ENCODE measurements at regions not wholly inside any gene's neighbourhood (a gene's known extent, or its start where the extent isn't known, plus 50 kb on each side); places are given as distances from the start of the nearest gene placed in this dataset.

GRCh38 chr7:25780904-25781303, 371.1 kb upstream of the NFE2L3 start:
- no TSS peak for BruUV-seq (replicated peaks)
- H3K4me1 ChIP-seq (ENCODE audit: control insufficient read depth in 1 of 2, insufficient read depth in 2 of 2, low read length in 2 of 2) = no peaks in the 10 kb centered on the region
- RAD21 ChIA-PET (ENCODE audit: low non-redundant PET in 1 of 2, low total read pairs in 2 of 2, uncharacterized antibody in 2 of 2, unreplicated experiment in 2 of 2) = no interaction called here
- H3K79me2 ChIP-seq (ENCODE audit: insufficient read depth, low read length) = no peaks in the 10 kb centered on the region
- POLR2A ChIA-PET = no interaction called here
- H3K4me3 ChIP-seq (replicated peaks in 1 of 2; ENCODE audit: low read depth in 1 of 2, low read length in 2 of 2) = no peak overlapping the region
- no peak for TF ChIP-seq JUND (IDR thresholded peaks at IDR 0.05)
- TF ChIP-seq ZFX (IDR thresholded peaks at IDR 0.05) = no peak
- no peak for TF ChIP-seq ATF3 (IDR thresholded peaks at IDR 0.05)
- TF ChIP-seq FOSL1 (IDR thresholded peaks at IDR 0.05; ENCODE audit: low read depth) = no peak
- no peak for TF ChIP-seq EZH2phosphoT487 (IDR thresholded peaks at IDR 0.05; ENCODE audit: borderline replicate concordance)
- TF ChIP-seq YY1 (IDR thresholded peaks at IDR 0.05; ENCODE audit: extremely low read depth, insufficient replicate concordance, low read depth, low read length) = no peak
- TF ChIP-seq MAX (IDR thresholded peaks at IDR 0.05) = no peak
- H3K9me3 ChIP-seq (ENCODE audit: control insufficient read depth in 1 of 2, insufficient read depth in 1 of 2, low read depth in 1 of 2, low read length in 2 of 2) = no peaks in the 10 kb centered on the region
- no peaks in the 10 kb centered on the region for H4K20me1 ChIP-seq (ENCODE audit: insufficient read depth)
- ATAC-seq = no peak
- H3K27ac ChIP-seq (ENCODE audit: low read depth, low read length) = no peak overlapping the region
- no peak overlapping the region for H3K9ac ChIP-seq (ENCODE audit: low read length)
- no peak overlapping the region for H2AFZ ChIP-seq (ENCODE audit: low read depth, low read length, poor library complexity, severe bottlenecking)
- CTCF ChIA-PET = no interaction called here
- no peak for DNase-seq (ENCODE audit: low read depth, low spot score)
- H3K27me3 ChIP-seq (ENCODE audit: insufficient read depth, low read length) = peaks cover 7% of the 10 kb centered on the region; the same call in 1 of the 2 replicates
- intact Hi-C loops (cut with micrococcal nuclease) = no loop called here
- no peaks in the 10 kb centered on the region for H3K36me3 ChIP-seq (ENCODE audit: control insufficient read depth in 1 of 2, insufficient read depth in 2 of 2, low read length in 2 of 2)
- no peak overlapping the region for H3K4me2 ChIP-seq (ENCODE audit: low read length)
- no peaks in the 10 kb centered on the region for H3K9me2 ChIP-seq (ENCODE audit: insufficient read depth)

GRCh38 chr7:25781704-25782103, 370.3 kb upstream of the NFE2L3 start:
- intact Hi-C loops (cut with micrococcal nuclease) = no loop called here
- Histone ChIP-seq H3K79me2 (ENCODE audit: insufficient read depth, low read length) (no peaks in the 10 kb centered on the region), H3K4me3 (replicated peaks in 1 of 2; ENCODE audit: low read depth in 1 of 2, low read length in 2 of 2) (no peak overlapping the region), H3K9me2 (ENCODE audit: insufficient read depth) (no peaks in the 10 kb centered on the region), H2AFZ (ENCODE audit: low read depth, low read length, poor library complexity, severe bottlenecking) (no peak overlapping the region), H3K9me3 (ENCODE audit: control insufficient read depth in 1 of 2, insufficient read depth in 1 of 2, low read depth in 1 of 2, low read length in 2 of 2) (no peaks in the 10 kb centered on the region), H4K20me1 (ENCODE audit: insufficient read depth) (no peaks in the 10 kb centered on the region), H3K27ac (ENCODE audit: low read depth, low read length) (no peak overlapping the region), H3K9ac (ENCODE audit: low read length) (no peak overlapping the region), H3K4me1 (ENCODE audit: control insufficient read depth in 1 of 2, insufficient read depth in 2 of 2, low read length in 2 of 2) (no peaks in the 10 kb centered on the region), H3K4me2 (ENCODE audit: low read length) (no peak overlapping the region), H3K27me3 (ENCODE audit: insufficient read depth, low read length) (peaks cover 10% of the 10 kb centered on the region; the same call in 1 of the 2 replicates), H3K36me3 (ENCODE audit: control insufficient read depth in 1 of 2, insufficient read depth in 2 of 2, low read length in 2 of 2) (no peaks in the 10 kb centered on the region)
- ATAC-seq (no peak), DNase-seq (ENCODE audit: low read depth, low spot score) (no peak)
- ChIA-PET RAD21 (ENCODE audit: low non-redundant PET in 1 of 2, low total read pairs in 2 of 2, uncharacterized antibody in 2 of 2, unreplicated experiment in 2 of 2) (no interaction called here), CTCF (no interaction called here), POLR2A (no interaction called here)
- no TSS peak for BruUV-seq (replicated peaks)
- TF ChIP-seq YY1 (IDR thresholded peaks at IDR 0.05; ENCODE audit: extremely low read depth, insufficient replicate concordance, low read depth, low read length) (no peak), ZBTB33 (IDR thresholded peaks at IDR 0.05; ENCODE audit: extremely low read depth, insufficient replicate concordance, low read length) (no peak), CBX3 (IDR thresholded peaks at IDR 0.05; ENCODE audit: low read depth) (no peak), TCF7L2 (IDR thresholded peaks at IDR 0.05; ENCODE audit: borderline replicate concordance, extremely low read depth, insufficient read depth, insufficient read length) (no peak), EGR1 (IDR thresholded peaks at IDR 0.05; ENCODE audit: low read depth) (no peak), SP1 (IDR thresholded peaks at IDR 0.05; ENCODE audit: low read depth) (no peak), RAD21 (IDR thresholded peaks at IDR 0.05; ENCODE audit: low read depth) (no peak), JUND (IDR thresholded peaks at IDR 0.05) (no peak), CTCF (IDR thresholded peaks at IDR 0.05 in 2 of 3, conservative IDR thresholded peaks at IDR 0.05 in 1 of 3; ENCODE audit: borderline replicate concordance in 1 of 3, insufficient read depth in 1 of 3, low read depth in 2 of 3, low read length in 2 of 3) (no peak), EZH2phosphoT487 (IDR thresholded peaks at IDR 0.05; ENCODE audit: borderline replicate concordance) (no peak), FOSL1 (IDR thresholded peaks at IDR 0.05; ENCODE audit: low read depth) (no peak), SIN3A (IDR thresholded peaks at IDR 0.05; ENCODE audit: low read depth) (no peak), MAX (IDR thresholded peaks at IDR 0.05) (no peak), ZNF274 (IDR thresholded peaks at IDR 0.05; ENCODE audit: low read depth, low read length) (no peak)

All from HCT116 (cell line).